Epithelial cell of esophagus (primary cell): ENCODE measurements at regions not wholly inside any gene's neighbourhood (a gene's known extent, or its start where the extent isn't known, plus 50 kb on each side); places are given as distances from the start of the nearest gene placed in this dataset.
"Not testable (repeated sequence)": the region's sequence is repeated elsewhere in the genome, so short reads cannot be mapped to it uniquely, and the experiment has no call there.

Source experiments
- DNase-seq: peaks from one replicate; pipeline ENCODE4 v3.0.0; 2010; ENCODE audit warnings: low read depth
- H3K4me3 ChIP-seq: 2 replicates; pipeline ENCODE4 v1.5.1; 2011; ENCODE audit warnings: mild to moderate bottlenecking, low read length, control low read depth
- CTCF ChIP-seq: IDR thresholded peaks from 2 replicates; pipeline ENCODE4 v1.5.1; 2011; ENCODE audit warnings: low read depth, mild to moderate bottlenecking, low read length, control low read depth, inconsistent platforms; ENCODE audit not compliant: insufficient read depth; ENCODE audit errors: missing control alignments

DNA sequence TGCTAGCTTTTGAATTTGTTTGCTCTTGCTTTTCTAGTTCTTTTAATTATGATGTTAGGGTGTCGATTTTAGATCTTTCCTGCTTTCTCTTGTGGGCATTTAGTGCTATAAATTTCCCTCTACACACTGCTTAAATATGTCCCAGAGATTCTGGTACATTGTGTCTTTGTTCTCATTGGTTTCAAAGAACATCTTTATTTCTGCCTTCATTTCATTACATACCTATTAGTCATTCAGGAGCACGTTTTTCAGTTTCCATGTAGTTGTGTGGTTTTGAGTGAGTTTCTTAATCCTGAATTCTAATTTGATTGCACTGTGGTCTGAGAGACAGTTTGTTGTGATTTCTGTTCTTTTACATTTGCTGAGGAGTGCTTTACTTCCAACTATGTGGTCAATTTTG lies 51.2 kb upstream of the MB21D2 start:
- DNase-seq, result peak; percentile 16
- H3K4me3 ChIP-seq, result not testable (repeated sequence)

DNA sequence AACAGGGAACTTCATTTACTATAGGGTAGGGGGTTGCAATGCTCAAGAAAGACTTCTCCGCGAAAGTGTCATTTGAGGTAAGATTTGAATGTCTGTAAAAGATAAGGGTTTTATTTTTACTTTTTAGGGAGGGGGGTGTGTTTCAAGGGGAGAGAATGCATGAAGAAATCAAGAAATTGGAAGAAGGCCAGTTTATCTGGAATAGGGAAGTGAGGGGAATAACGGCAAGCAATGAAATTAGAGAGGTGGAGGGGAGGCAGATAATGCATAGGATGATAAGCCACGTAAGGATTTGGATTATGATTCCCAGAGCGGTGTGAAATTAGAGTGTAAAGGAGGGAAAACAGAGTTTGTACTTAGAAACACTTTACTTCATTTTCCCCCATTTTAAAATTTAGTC lies 63.0 kb upstream of the MB21D2 start:
- H3K4me3 ChIP-seq, result no peak overlapping the region
- no peak for DNase-seq
- no peak for TF ChIP-seq CTCF

GRCh38 chr3:192986379-192986778 lies 68.7 kb upstream of the MB21D2 start:
- no peak for DNase-seq
- H3K4me3 ChIP-seq, result no peak overlapping the region
- no peak for TF ChIP-seq CTCF

DNA sequence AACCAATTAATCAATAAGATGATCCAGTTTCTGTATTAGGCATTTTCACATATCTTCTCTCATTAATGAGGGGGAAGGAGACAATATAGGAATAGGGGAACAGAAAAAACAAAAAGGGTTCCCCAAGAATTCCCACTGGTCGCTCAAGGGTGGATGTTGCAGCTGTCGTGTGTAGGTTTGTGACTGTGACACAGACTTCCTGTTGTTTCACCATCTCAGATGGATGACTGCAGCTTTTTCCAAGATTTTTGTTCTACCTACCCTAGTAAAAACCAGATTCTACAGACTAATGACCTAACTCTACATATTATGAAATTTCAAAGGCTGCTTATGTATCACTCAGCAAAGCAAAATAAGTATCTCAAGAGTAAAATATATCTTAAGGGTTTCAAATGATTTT lies 73.7 kb upstream of the MB21D2 start:
- no peak for DNase-seq
- H3K4me3 ChIP-seq, result no peak overlapping the region
- TF ChIP-seq CTCF, result no peak

- H3K4me3 ChIP-seq, result no peak overlapping the region
- no peak for DNase-seq
- no peak for TF ChIP-seq CTCF
Measured at GRCh38 chr3:192992361-192992760, 74.7 kb upstream of the MB21D2 start.

GRCh38 chr3:192993411-192993810 lies 75.8 kb upstream of the MB21D2 start:
- no peak for DNase-seq
- H3K4me3 ChIP-seq, result no peak overlapping the region
- no peak for TF ChIP-seq CTCF

- H3K4me3 ChIP-seq, DNase-seq: not testable (repeated sequence)
Measured at GRCh38 chr3:193001113-193001512, 83.5 kb upstream of the MB21D2 start.

GRCh38 chr3:193003624-193004023 lies 86.0 kb upstream of the MB21D2 start:
- DNase-seq, H3K4me3 ChIP-seq: not testable (repeated sequence)

- DNase-seq, result no peak
- no peak for TF ChIP-seq CTCF
- no peak overlapping the region for H3K4me3 ChIP-seq
Measured at GRCh38 chr3:193008654-193009053, 91.0 kb upstream of the MB21D2 start.
